ENCODE measurements at regions not wholly inside any gene's neighbourhood (a gene's known extent, or its start where the extent isn't known, plus 50 kb on each side); places are given as distances from the start of the nearest gene placed in this dataset.

DNA sequence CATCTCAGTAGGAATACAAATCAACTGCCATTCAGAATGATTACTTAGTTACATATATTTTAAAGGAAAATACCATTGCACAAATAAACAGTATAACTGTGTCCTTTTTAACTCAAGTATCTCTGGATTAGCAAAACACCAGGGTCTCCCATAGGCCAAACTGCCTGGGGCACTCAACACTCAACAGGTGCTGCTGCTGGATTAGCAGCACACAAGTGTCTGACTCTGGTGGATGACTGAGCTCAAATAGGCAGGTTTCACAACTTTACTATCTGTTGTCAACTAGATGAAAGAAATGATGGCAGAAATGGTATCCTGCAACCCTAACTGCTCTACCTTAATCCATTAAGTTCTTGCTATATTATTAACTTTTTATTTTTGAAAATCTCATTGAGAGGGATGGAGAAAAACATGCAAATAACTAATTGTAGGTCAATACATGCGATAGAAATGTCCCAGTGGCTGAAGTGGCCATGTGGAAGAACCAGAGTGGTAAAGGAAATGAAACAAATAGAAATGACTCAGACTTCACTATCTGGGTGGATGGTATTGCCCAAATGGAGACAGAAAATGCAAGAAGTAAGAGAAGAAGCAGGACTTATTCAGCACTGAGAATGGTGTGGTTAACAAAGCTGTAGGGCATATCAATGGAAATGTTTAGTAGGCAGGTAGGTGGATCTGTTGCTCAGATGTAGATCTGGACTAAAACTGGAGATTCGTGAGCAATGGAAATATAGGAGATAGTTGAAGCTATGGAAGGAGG lies 90.8 kb upstream of the CCDC190 start:
- no peaks in the 10 kb centered on the region for H3K36me3 ChIP-seq (ENCODE audit: control insufficient read depth in 2 of 2, extremely low read depth in 1 of 2, insufficient read depth in 2 of 2, low read length in 2 of 2)
- FAIRE-seq (no peak), DNase-seq (ENCODE audit: low read depth, low spot score) (no peak)
- dilution Hi-C loops (cut with MboI; ENCODE audit: extremely low pct_ligation_motif_present, low sequenced_read_pairs), result no loop called here
- no peaks in the 10 kb centered on the region for H3K79me2 ChIP-seq (ENCODE audit: control insufficient read depth, insufficient read depth, low read length)
- H3K4me1 ChIP-seq (ENCODE audit: control insufficient read depth, extremely low read depth, insufficient read depth, low read length), result no peaks in the 10 kb centered on the region
- H3K9me1 ChIP-seq (ENCODE audit: control insufficient read depth, extremely low read depth, insufficient read depth, low read length), result no peaks in the 10 kb centered on the region
- H3K4me3 ChIP-seq (ENCODE audit: control insufficient read depth in 2 of 3, extremely low read depth in 1 of 3, insufficient read depth in 2 of 3, low read depth in 1 of 3, low read length in 3 of 3), result no peak overlapping the region
- no peak overlapping the region for H3K9ac ChIP-seq (ENCODE audit: control insufficient read depth, extremely low read depth, insufficient read depth, low read length)
- TF ChIP-seq EZH2 (IDR thresholded peaks at IDR 0.05; ENCODE audit: low read length), result no peak
- TF ChIP-seq, protein P1, sequence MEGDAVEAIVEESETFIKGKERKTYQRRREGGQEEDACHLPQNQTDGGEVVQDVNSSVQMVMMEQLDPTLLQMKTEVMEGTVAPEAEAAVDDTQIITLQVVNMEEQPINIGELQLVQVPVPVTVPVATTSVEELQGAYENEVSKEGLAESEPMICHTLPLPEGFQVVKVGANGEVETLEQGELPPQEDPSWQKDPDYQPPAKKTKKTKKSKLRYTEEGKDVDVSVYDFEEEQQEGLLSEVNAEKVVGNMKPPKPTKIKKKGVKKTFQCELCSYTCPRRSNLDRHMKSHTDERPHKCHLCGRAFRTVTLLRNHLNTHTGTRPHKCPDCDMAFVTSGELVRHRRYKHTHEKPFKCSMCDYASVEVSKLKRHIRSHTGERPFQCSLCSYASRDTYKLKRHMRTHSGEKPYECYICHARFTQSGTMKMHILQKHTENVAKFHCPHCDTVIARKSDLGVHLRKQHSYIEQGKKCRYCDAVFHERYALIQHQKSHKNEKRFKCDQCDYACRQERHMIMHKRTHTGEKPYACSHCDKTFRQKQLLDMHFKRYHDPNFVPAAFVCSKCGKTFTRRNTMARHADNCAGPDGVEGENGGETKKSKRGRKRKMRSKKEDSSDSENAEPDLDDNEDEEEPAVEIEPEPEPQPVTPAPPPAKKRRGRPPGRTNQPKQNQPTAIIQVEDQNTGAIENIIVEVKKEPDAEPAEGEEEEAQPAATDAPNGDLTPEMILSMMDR (optimal IDR thresholded peaks at IDR 0.05 in 1 of 3, IDR thresholded peaks at IDR 0.05 in 1 of 3, conservative IDR thresholded peaks at IDR 0.05 in 1 of 3; ENCODE audit: extremely low read depth in 1 of 3, insufficient read depth in 2 of 3, low read length in 3 of 3), result no peak
- H3K27me3 ChIP-seq (ENCODE audit: control insufficient read depth, extremely low read depth, insufficient read depth, low read length), result no peaks in the 10 kb centered on the region
- H2AFZ ChIP-seq (ENCODE audit: control insufficient read depth, low read length), result no peak overlapping the region
- H3K27ac ChIP-seq (ENCODE audit: control insufficient read depth, insufficient read depth, low read length), result no peak overlapping the region
- H3K9me3 ChIP-seq (ENCODE audit: control insufficient read depth, low read depth, low read length), result no peaks in the 10 kb centered on the region
- no peaks in the 10 kb centered on the region for H4K20me1 ChIP-seq (ENCODE audit: control insufficient read depth, extremely low read depth, insufficient read depth, low read length)
- no peak overlapping the region for H3K4me2 ChIP-seq (ENCODE audit: control insufficient read depth, extremely low read depth, insufficient read depth, low read depth, low read length)

DNA sequence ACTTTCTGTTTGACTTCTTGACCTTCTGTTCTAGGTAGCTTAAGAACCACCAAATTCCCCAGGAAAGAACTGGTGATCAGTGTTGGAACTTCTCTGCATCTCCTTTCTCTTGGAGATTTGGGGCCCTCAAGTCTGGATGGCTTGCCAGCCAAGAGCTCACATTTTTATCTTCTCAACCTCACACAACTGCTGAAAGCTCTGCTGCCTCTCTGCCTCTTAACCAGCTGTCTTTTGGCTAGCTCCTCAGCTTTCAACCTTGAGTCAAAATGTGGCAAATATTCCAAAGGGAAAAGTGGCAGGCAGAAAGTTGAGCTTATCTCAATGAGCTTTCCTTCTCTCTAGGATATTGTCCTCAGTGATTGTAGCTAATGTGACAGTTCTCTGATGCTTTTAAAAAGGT lies 89.2 kb upstream of the CCDC190 start:
- H3K4me1 ChIP-seq (ENCODE audit: control insufficient read depth, extremely low read depth, insufficient read depth, low read length), result no peaks in the 10 kb centered on the region
- H3K27me3 ChIP-seq (ENCODE audit: control insufficient read depth, extremely low read depth, insufficient read depth, low read length), result no peaks in the 10 kb centered on the region
- FAIRE-seq, result no peak
- H3K4me3 ChIP-seq (ENCODE audit: control insufficient read depth in 2 of 3, extremely low read depth in 1 of 3, insufficient read depth in 2 of 3, low read depth in 1 of 3, low read length in 3 of 3), result no peak overlapping the region
- H2AFZ ChIP-seq (ENCODE audit: control insufficient read depth, low read length), result no peak overlapping the region
- no peaks in the 10 kb centered on the region for H4K20me1 ChIP-seq (ENCODE audit: control insufficient read depth, extremely low read depth, insufficient read depth, low read length)
- no peak overlapping the region for H3K9ac ChIP-seq (ENCODE audit: control insufficient read depth, extremely low read depth, insufficient read depth, low read length)
- H3K36me3 ChIP-seq (ENCODE audit: control insufficient read depth in 2 of 2, extremely low read depth in 1 of 2, insufficient read depth in 2 of 2, low read length in 2 of 2), result no peaks in the 10 kb centered on the region
- H3K9me3 ChIP-seq (ENCODE audit: control insufficient read depth, low read depth, low read length), result no peaks in the 10 kb centered on the region
- H3K4me2 ChIP-seq (ENCODE audit: control insufficient read depth, extremely low read depth, insufficient read depth, low read depth, low read length), result no peak overlapping the region
- no peaks in the 10 kb centered on the region for H3K9me1 ChIP-seq (ENCODE audit: control insufficient read depth, extremely low read depth, insufficient read depth, low read length)
- H3K27ac ChIP-seq (ENCODE audit: control insufficient read depth, insufficient read depth, low read length), result no peak overlapping the region
- no peak for DNase-seq (ENCODE audit: low read depth, low spot score)
- TF ChIP-seq, protein P1 (optimal IDR thresholded peaks at IDR 0.05 in 1 of 3, IDR thresholded peaks at IDR 0.05 in 1 of 3, conservative IDR thresholded peaks at IDR 0.05 in 1 of 3; ENCODE audit: extremely low read depth in 1 of 3, insufficient read depth in 2 of 3, low read length in 3 of 3), result no peak
- TF ChIP-seq EZH2 (IDR thresholded peaks at IDR 0.05; ENCODE audit: low read length), result no peak
- H3K79me2 ChIP-seq (ENCODE audit: control insufficient read depth, insufficient read depth, low read length), result no peaks in the 10 kb centered on the region
- dilution Hi-C loops (cut with MboI; ENCODE audit: extremely low pct_ligation_motif_present, low sequenced_read_pairs), result no loop called here
